Choroid plexus epithelial cell (primary cell): ENCODE measurements at regions not wholly inside any gene's neighbourhood (a gene's known extent, or its start where the extent isn't known, plus 50 kb on each side); places are given as distances from the start of the nearest gene placed in this dataset.

Experiments
- DNase-seq: peaks from one replicate; pipeline ENCODE4 v3.0.0-alpha.2; 2010; ENCODE audit warnings: low read depth
- H3K4me3 ChIP-seq: 2 replicates; pipeline ENCODE4 v1.5.1; 2011; ENCODE audit warnings: low read depth, mild to moderate bottlenecking, control low read depth, low read length, moderate library complexity
- CTCF ChIP-seq: conservative IDR thresholded peaks from 2 replicates; pipeline ENCODE4 v1.5.1; 2011; ENCODE audit warnings: low read depth, mild to moderate bottlenecking, control low read depth, inconsistent platforms, low read length, moderate library complexity

GRCh38 chr3:65194744-65195143 is 506.9 kb upstream of the ADAMTS9 start:
- no peak for TF ChIP-seq CTCF
- DNase-seq, result no peak
- H3K4me3 ChIP-seq, result no peak overlapping the region

- no peak for TF ChIP-seq CTCF
- H3K4me3 ChIP-seq, result no peak overlapping the region
- DNase-seq, result no peak
Observed at GRCh38 chr3:65194047-65194714, 506.4 kb upstream of the ADAMTS9 start.

GRCh38 chr3:65193531-65193930 is 505.7 kb upstream of the ADAMTS9 start:
- no peak for TF ChIP-seq CTCF
- DNase-seq, result no peak
- H3K4me3 ChIP-seq, result no peak overlapping the region

- no peak overlapping the region for H3K4me3 ChIP-seq
- DNase-seq, result peak; percentile 44
- TF ChIP-seq CTCF, result no peak
Observed at GRCh38 chr3:65190111-65190510, 502.3 kb upstream of the ADAMTS9 start.

GRCh38 chr3:65186268-65186667 is 498.5 kb upstream of the ADAMTS9 start:
- DNase-seq, result no peak
- no peak overlapping the region for H3K4me3 ChIP-seq
- no peak for TF ChIP-seq CTCF

GRCh38 chr3:65182682-65183081 is 494.9 kb upstream of the ADAMTS9 start:
- H3K4me3 ChIP-seq, result no peak overlapping the region
- no peak for TF ChIP-seq CTCF
- no peak for DNase-seq

GRCh38 chr3:65182085-65182484 is 494.3 kb upstream of the ADAMTS9 start:
- TF ChIP-seq CTCF, result no peak
- DNase-seq, result no peak
- H3K4me3 ChIP-seq, result no peak overlapping the region
